SK-N-SH (cell line): ENCODE measurements at regions not wholly inside any gene's neighbourhood (a gene's known extent, or its start where the extent isn't known, plus 50 kb on each side); places are given as distances from the start of the nearest gene placed in this dataset.

Experiments
- CTCF ChIA-PET: fragments of 300-600, 350-600 bp; formaldehyde crosslinking; extraction: SDS; loops from one replicate; lab custom pipeline; 2021; lab: Yijun Ruan, JAX
- POLR2A ChIA-PET: fragments of 350-600 bp; sonication (Branson Sonifier 250); formaldehyde crosslinking; extraction: SDS; loops from one replicate; lab custom pipeline; 2020; ENCODE audit warnings: antibody characterized with exemption, inconsistent platforms; lab: Yijun Ruan, JAX
- DNase-seq: peaks from one replicate; pipeline ENCODE4 v3.0.0; 2012
- H2AFZ ChIP-seq: fragments of 200-600 bp; sonication (generic); 2 replicates; pipeline ENCODE4 v1.8.1; 2016; ENCODE audit warnings: antibody characterized with exemption, mild to moderate bottlenecking, low read depth
- H3F3A ChIP-seq: fragments of 200-600 bp; sonication (generic); replicated peaks from 2 replicates; pipeline ENCODE3; 2016; ENCODE audit warnings: antibody characterized with exemption, mild to moderate bottlenecking; ENCODE audit not compliant: insufficient read depth
- H3K27ac ChIP-seq, 2 experiments: fragments of 200-500 bp in 1 of 2; fragments of 200-600 bp in 1 of 2; sonication (Bioruptor generic) in 1 of 2; sonication (generic), shearing (Covaris generic) in 1 of 2; 2 replicates each; pipeline versions ENCODE4 v1.5.1 to v1.6.1; 2014 to 2016; ENCODE audit warnings: low read depth in 2 of 2, inconsistent platforms in 1 of 2, low read length in 1 of 2, mild to moderate bottlenecking in 1 of 2, mixed read lengths in 1 of 2
- H3K27me3 ChIP-seq: fragments of 200-600 bp; sonication (generic), shearing (Covaris generic); 2 replicates; pipeline ENCODE4 v1.6.1; 2016; ENCODE audit warnings: mixed run types; ENCODE audit not compliant: insufficient read depth
- H3K36me3 ChIP-seq, 2 experiments: fragments of 200-500 bp in 1 of 2; fragments of 200-600 bp in 1 of 2; sonication (Bioruptor generic) in 1 of 2; sonication (generic) in 1 of 2; replicated peaks in 1 of 2; 2 replicates each; pipeline versions ENCODE3 to v1.5.1; 2014 to 2016; ENCODE audit warnings: low read length in 1 of 2, mild to moderate bottlenecking in 1 of 2; ENCODE audit not compliant: insufficient read depth in 2 of 2, control insufficient read depth in 1 of 2
- H3K4me1 ChIP-seq, 2 experiments: fragments of 200-500 bp in 1 of 2; fragments of 200-600 bp in 1 of 2; sonication (Bioruptor generic) in 1 of 2; sonication (generic), shearing (Covaris generic) in 1 of 2; 2 replicates each; pipeline versions ENCODE4 v1.5.1 to v1.6.1; 2014 to 2016; ENCODE audit warnings: low read depth in 1 of 2, low read length in 1 of 2, mixed run types in 1 of 2; ENCODE audit not compliant: insufficient read depth in 2 of 2, control insufficient read depth in 1 of 2
- H3K4me2 ChIP-seq: fragments of 200-600 bp; sonication (generic), shearing (Covaris generic); 2 replicates; pipeline ENCODE4 v1.6.1; 2017; ENCODE audit warnings: mixed run types
- H3K4me3 ChIP-seq, 2 experiments: fragments of 200-500 bp in 1 of 2; fragments of 200-600 bp in 1 of 2; sonication (Bioruptor generic) in 1 of 2; sonication (generic), shearing (Covaris generic) in 1 of 2; 2 replicates each; pipeline versions ENCODE4 v1.5.1 to v1.8.1; 2014 to 2016; ENCODE audit warnings: low read depth in 2 of 2, inconsistent platforms in 1 of 2, low read length in 1 of 2, mild to moderate bottlenecking in 1 of 2, mixed read lengths in 1 of 2, moderate library complexity in 1 of 2
- H3K79me2 ChIP-seq: fragments of 200-600 bp; sonication (generic); 2 replicates; pipeline ENCODE4 v1.8.1; 2017; ENCODE audit warnings: mild to moderate bottlenecking; ENCODE audit not compliant: insufficient read depth
- H3K9ac ChIP-seq: fragments of 200-600 bp; sonication (generic); 2 replicates; pipeline ENCODE4 v1.6.1; 2017; ENCODE audit warnings: mixed run types
- H3K9me2 ChIP-seq: fragments of 200-600 bp; sonication (generic); 2 replicates; pipeline ENCODE4 v1.6.1; 2017; ENCODE audit warnings: mixed run types
- H3K9me3 ChIP-seq: fragments of 200-600 bp; sonication (generic); 2 replicates; pipeline ENCODE4 v1.6.1; 2017; ENCODE audit warnings: mixed run types, mild to moderate bottlenecking, moderate library complexity
- H4K20me1 ChIP-seq: fragments of 200-600 bp; sonication (generic); 2 replicates; pipeline ENCODE4 v1.6.1; 2017; ENCODE audit warnings: mild to moderate bottlenecking, mixed run types; ENCODE audit not compliant: insufficient read depth
- CTCF ChIP-seq: fragments of 200-600 bp; sonication (generic); IDR thresholded peaks from 2 replicates; pipeline ENCODE4 v1.6.1; 2017; ENCODE audit warnings: antibody characterized with exemption, mild to moderate bottlenecking, moderate library complexity
- FOXJ3 ChIP-seq: sonication (generic); formaldehyde crosslinking; IDR thresholded peaks from 2 replicates; pipeline ENCODE4 v1.5.1; 2020; ENCODE audit warnings: mild to moderate bottlenecking, missing genetic modification reagents
- GATA2 ChIP-seq: sonication (generic); formaldehyde crosslinking; IDR thresholded peaks from 2 replicates; pipeline ENCODE4 v1.5.0; 2020; ENCODE audit warnings: mild to moderate bottlenecking, missing genetic modification reagents
- IRF3 ChIP-seq: fragments of 150-350 bp; IDR thresholded peaks from 2 replicates; pipeline ENCODE4 v1.6.1; 2016; ENCODE audit warnings: mild to moderate bottlenecking, low read depth, low read length
- JUND ChIP-seq: IDR thresholded peaks from 2 replicates; pipeline ENCODE4 v1.4.0; 2012
- MXI1 ChIP-seq: IDR thresholded peaks from 2 replicates; pipeline ENCODE4 v1.6.1; 2012; ENCODE audit warnings: mild to moderate bottlenecking, low read depth, low read length, improper control_type of control experiment
- NFIC ChIP-seq: IDR thresholded peaks from 2 replicates; pipeline ENCODE4 v1.4.0; 2012; ENCODE audit warnings: borderline replicate concordance
- NRF1 ChIP-seq: IDR thresholded peaks from 2 replicates; pipeline ENCODE4 v1.6.1; 2012; ENCODE audit warnings: low read depth, mild to moderate bottlenecking, low read length
- PBX3 ChIP-seq: IDR thresholded peaks from 2 replicates; pipeline ENCODE4; 2012
- POLR2AphosphoS5 ChIP-seq: IDR thresholded peaks from 2 replicates; pipeline ENCODE4 v1.6.1; 2012; ENCODE audit warnings: low read depth, low read length
- RXRA ChIP-seq: IDR thresholded peaks from 2 replicates; pipeline ENCODE4 v1.4.0; 2012; ENCODE audit warnings: low read depth, mild to moderate bottlenecking, borderline replicate concordance
- SIN3A ChIP-seq: IDR thresholded peaks from 2 replicates; pipeline ENCODE4 v1.6.1; 2012; ENCODE audit warnings: low read depth, mild to moderate bottlenecking, low read length, moderate library complexity, borderline replicate concordance
- SMC3 ChIP-seq: IDR thresholded peaks from 2 replicates; pipeline ENCODE4 v1.6.1; 2012; ENCODE audit warnings: low read depth, low read length, improper control_type of control experiment
- TAF1 ChIP-seq: IDR thresholded peaks from 2 replicates; pipeline ENCODE4 v1.6.1; 2012; ENCODE audit warnings: low read depth, mild to moderate bottlenecking, low read length, moderate library complexity, borderline replicate concordance
- TEAD4 ChIP-seq: IDR thresholded peaks from 2 replicates; pipeline ENCODE4 v1.4.0; 2012; ENCODE audit warnings: mild to moderate bottlenecking, borderline replicate concordance; ENCODE audit not compliant: insufficient read depth
- USF1 ChIP-seq: IDR thresholded peaks from 2 replicates; pipeline ENCODE4 v1.4.0; 2012; ENCODE audit warnings: low read depth, borderline replicate concordance
- YY1 ChIP-seq: IDR thresholded peaks from 2 replicates; pipeline ENCODE4 v1.4.0; 2012; ENCODE audit warnings: low read depth, mild to moderate bottlenecking
- WGBS: methylation state at CpG from one replicate; pipeline ENCODE4 v1.1.6; 2017; ENCODE audit warnings: low lambda C conversion rate; 5-methylcytosine and 5-hydroxymethylcytosine counted together

GRCh38 chr6:168157272-168158212 lies 78.5 kb upstream of the FRMD1 start:
- H3K4me2 ChIP-seq = no peak overlapping the region
- H3K36me3 ChIP-seq = no peaks in the 10 kb centered on the region
- H3K27ac ChIP-seq = no peak overlapping the region
- no peaks in the 10 kb centered on the region for H3F3A ChIP-seq
- peaks cover 5 to 16% of the 10 kb centered on the region in 2 experiments; a peak in 2 of 4 replicates for H3K4me1 ChIP-seq
- DNase-seq = no peak
- CTCF ChIA-PET = interaction anchor here (1.4 to 2.2 kb wide), 5 partner anchors 98 to 212 kb away, joined by 4 to 9 read pairs (median 5); no protein-coding TSS in a partner anchor
- POLR2A ChIA-PET = no interaction called here
- no peak overlapping the region for H3K9ac ChIP-seq
- TF ChIP-seq SIN3A = no peak
- TF ChIP-seq PBX3 = no peak
- TF ChIP-seq RXRA = no peak
- no peak for TF ChIP-seq GATA2 (CRISPR knock-in tag)
- no peak for TF ChIP-seq TAF1
- TF ChIP-seq SMC3 = no peak
- no peak for TF ChIP-seq FOXJ3 (CRISPR knock-in tag)
- TF ChIP-seq, all 33 proteins: peak for 0
- Histone ChIP-seq H4K20me1 (no peaks in the 10 kb centered on the region), H2AFZ (no peak overlapping the region), H3K4me3 (no peak overlapping the region), H3K27me3 (no peaks in the 10 kb centered on the region), H3K9me2 (no peaks in the 10 kb centered on the region), H3K9me3 (no peaks in the 10 kb centered on the region), H3K79me2 (no peaks in the 10 kb centered on the region)
- 29% methylated on average over 18 of the region's 18 CpGs for WGBS

- no peaks in the 10 kb centered on the region for H4K20me1 ChIP-seq
- no peaks in the 10 kb centered on the region for H3K27me3 ChIP-seq
- H3F3A ChIP-seq = no peaks in the 10 kb centered on the region
- no peak overlapping the region for H3K4me2 ChIP-seq
- ChIA-PET CTCF (interaction anchor here (1.0 to 3.6 kb wide), 3 partner anchors 198 to 199 kb away, joined by 3 to 14 read pairs (median 5); no protein-coding TSS in a partner anchor), POLR2A (no interaction called here)
- TF ChIP-seq IRF3 (no peak), YY1 (no peak), USF1 (no peak), TEAD4 (no peak), SIN3A (no peak), SMC3 (no peak), RXRA (no peak), JUND (no peak), NRF1 (no peak), CTCF (no peak), MXI1 (no peak), POLR2AphosphoS5 (no peak), PBX3 (no peak), GATA2 (CRISPR knock-in tag) (no peak), NFIC (no peak)
- no peak overlapping the region for H2AFZ ChIP-seq
- H3K4me1 ChIP-seq = peaks cover 5 to 16% of the 10 kb centered on the region in 2 experiments; a peak in 2 of 4 replicates
- no peak for DNase-seq
- 55% methylated on average over 9 of the region's 12 CpGs for WGBS
- no peaks in the 10 kb centered on the region for H3K9me2 ChIP-seq
- H3K27ac ChIP-seq = no peak overlapping the region
- H3K36me3 ChIP-seq = no peaks in the 10 kb centered on the region
- no peaks in the 10 kb centered on the region for H3K79me2 ChIP-seq
- H3K9ac ChIP-seq = no peak overlapping the region
- no peak overlapping the region for H3K4me3 ChIP-seq
- no peaks in the 10 kb centered on the region for H3K9me3 ChIP-seq
Measured at GRCh38 chr6:168156742-168157265, 77.8 kb upstream of the FRMD1 start.
